Adrenal gland (tissue), 5 donors: ENCODE measurements at regions not wholly inside any gene's neighbourhood (a gene's known extent, or its start where the extent isn't known, plus 50 kb on each side); places are given as distances from the start of the nearest gene placed in this dataset.

Experiments used
- CTCF ChIP-seq, 6 experiments: fragments of 450-650 bp in 4 of 6; fragments of 200-600 bp in 2 of 6; sonication (generic) in 1 of 6; IDR thresholded peaks; 1 replicate in 5 of 6; 2 replicates in 1 of 6; pipeline versions ENCODE4 v1.5.1 to v1.8.0; 2016 to 2021; ENCODE audit warnings: antibody characterized with exemption in 6 of 6, mild to moderate bottlenecking in 2 of 6, moderate library complexity in 1 of 6
- POLR2A ChIP-seq, 2 donors: fragments of 450-650 bp; IDR thresholded peaks; one replicate each; pipeline ENCODE4 v1.6.1; 2017; ENCODE audit warnings: antibody characterized with exemption in 2 of 2, mild to moderate bottlenecking in 2 of 2, moderate library complexity in 1 of 2
- donor health status: DM: no; HTN: no; CAD: no.

GRCh38 chr18:68569936-68570335 is 145.0 kb downstream of the TMX3 start:
- TF ChIP-seq CTCF (IDR thresholded peaks at IDR 0.05) (no peak), POLR2A (IDR thresholded peaks at IDR 0.05) (no peak)
